RWPE1 (cell line): ENCODE measurements at regions not wholly inside any gene's neighbourhood (a gene's known extent, or its start where the extent isn't known, plus 50 kb on each side); places are given as distances from the start of the nearest gene placed in this dataset.
A peak's percentile ranks its signal among the peaks of the same experiment; 100 is the strongest.
"Not testable (repeated sequence)": the region's sequence is repeated elsewhere in the genome, so short reads cannot be mapped to it uniquely, and the experiment has no call there.

Experiments
- CTCF ChIA-PET: fragments of 350-600 bp; sonication (Branson Sonifier 250); formaldehyde crosslinking; extraction: SDS; loops from one replicate; lab custom pipeline; 2021; lab: Yijun Ruan, JAX
- POLR2A ChIA-PET: fragments of 400-600 bp; formaldehyde crosslinking; extraction: SDS; loops from one replicate; lab custom pipeline; 2020; ENCODE audit warnings: antibody characterized with exemption; ENCODE audit not compliant: low non-redundant PET; lab: Yijun Ruan, JAX
- DNase-seq: peaks from one replicate; pipeline ENCODE4 v3.0.0; 2012; ENCODE audit warnings: low spot score
- H3K27ac ChIP-seq: fragments of 450-650 bp; 2 replicates; pipeline ENCODE4 v1.5.1; 2017
- TF ChIP-seq, protein P1 (sequence below): fragments of 450-650 bp; conservative IDR thresholded peaks from 2 replicates; pipeline ENCODE4 v1.5.1; 2017; ENCODE audit warnings: low read depth, mild to moderate bottlenecking

DNA sequence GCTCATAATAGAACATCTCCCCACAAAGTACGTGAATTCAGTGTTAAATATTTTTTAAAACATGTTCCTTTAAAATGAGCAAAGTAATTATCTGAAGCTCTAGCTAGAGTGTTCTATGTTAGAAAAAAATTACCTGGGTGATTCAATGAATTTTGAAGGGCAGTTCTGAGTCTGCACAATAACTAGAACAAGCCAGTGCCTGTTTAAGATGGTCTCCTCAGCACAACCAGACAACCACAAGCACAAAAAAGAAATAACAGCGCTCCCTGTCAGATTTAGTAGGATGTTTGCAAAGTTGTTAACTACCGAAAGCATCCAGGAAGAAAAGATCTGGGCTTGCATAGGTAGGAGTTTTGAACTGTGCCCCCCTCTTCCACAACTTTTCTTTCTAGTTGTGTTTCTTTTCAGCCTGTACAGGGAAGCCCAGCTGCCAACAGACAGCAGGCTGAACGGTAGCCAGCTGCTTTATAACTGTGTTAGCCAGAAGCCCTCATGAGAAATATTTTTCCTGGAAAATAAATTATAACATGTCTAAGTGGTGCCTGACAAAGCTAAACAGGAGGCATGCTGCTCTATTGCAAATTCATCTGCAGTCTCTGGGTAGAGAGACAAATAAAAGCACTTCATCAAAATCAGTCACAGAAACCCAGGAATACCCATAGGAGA, 1026.9 kb downstream of the MAT2B start:
- POLR2A ChIA-PET: no interaction called here
- H3K27ac ChIP-seq: no peak overlapping the region
- CTCF ChIA-PET: interaction anchor here (0.7 kb wide), 1 partner anchor 96 kb away, joined by 3 read pairs; no protein-coding TSS in a partner anchor
- peak; percentile 12 for DNase-seq
- TF ChIP-seq, protein P1, sequence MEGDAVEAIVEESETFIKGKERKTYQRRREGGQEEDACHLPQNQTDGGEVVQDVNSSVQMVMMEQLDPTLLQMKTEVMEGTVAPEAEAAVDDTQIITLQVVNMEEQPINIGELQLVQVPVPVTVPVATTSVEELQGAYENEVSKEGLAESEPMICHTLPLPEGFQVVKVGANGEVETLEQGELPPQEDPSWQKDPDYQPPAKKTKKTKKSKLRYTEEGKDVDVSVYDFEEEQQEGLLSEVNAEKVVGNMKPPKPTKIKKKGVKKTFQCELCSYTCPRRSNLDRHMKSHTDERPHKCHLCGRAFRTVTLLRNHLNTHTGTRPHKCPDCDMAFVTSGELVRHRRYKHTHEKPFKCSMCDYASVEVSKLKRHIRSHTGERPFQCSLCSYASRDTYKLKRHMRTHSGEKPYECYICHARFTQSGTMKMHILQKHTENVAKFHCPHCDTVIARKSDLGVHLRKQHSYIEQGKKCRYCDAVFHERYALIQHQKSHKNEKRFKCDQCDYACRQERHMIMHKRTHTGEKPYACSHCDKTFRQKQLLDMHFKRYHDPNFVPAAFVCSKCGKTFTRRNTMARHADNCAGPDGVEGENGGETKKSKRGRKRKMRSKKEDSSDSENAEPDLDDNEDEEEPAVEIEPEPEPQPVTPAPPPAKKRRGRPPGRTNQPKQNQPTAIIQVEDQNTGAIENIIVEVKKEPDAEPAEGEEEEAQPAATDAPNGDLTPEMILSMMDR: no peak

DNA sequence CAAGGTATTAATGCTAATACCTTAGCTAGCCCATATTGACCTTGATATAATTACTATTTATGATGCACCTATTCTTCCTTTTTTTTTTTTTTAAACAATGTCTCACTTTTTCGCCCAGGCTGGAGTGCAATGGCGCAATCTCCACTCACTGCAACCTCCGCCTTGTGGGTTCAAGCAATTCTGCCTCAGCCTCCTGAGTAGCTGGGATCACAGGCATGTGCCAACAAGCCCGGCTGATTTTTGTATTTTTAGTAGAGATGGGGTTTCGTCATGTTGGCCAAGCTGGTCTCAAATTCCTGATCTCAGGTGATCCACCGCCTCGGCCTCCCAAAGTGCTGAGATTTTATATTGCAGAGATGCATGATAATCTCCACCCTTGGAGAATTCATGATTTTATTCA, 1028.0 kb downstream of the MAT2B start:
- not testable (repeated sequence) for DNase-seq

DNA sequence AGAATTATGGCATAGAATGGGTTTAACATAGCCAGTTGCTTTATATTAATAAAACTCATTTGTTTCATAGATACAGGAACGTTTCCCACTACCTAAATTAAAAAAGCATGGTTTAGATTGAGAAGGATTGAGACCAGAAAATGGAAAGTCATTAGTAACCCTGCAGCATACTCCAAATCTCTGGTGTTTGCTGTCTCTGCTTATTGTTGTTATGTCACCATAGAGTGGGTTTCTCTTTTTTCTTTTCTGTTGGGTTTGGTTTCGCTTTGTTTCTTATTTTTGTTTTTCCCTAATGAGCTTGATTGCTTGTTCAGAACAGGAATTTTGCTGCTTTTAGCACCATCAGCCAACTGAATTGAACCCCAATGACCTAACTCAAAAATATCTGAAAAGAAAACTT, 1034.8 kb downstream of the MAT2B start:
- ChIA-PET CTCF (no interaction called here), POLR2A (no interaction called here)
- no peak overlapping the region for H3K27ac ChIP-seq

More for the DNA sequence above, 1028.0 kb downstream of the MAT2B start:
- POLR2A ChIA-PET, H3K27ac ChIP-seq: not testable (repeated sequence)
- CTCF ChIA-PET: interaction anchor here (0.7 kb wide), 1 partner anchor 10 kb away, joined by 5 read pairs; no protein-coding TSS in a partner anchor

DNA sequence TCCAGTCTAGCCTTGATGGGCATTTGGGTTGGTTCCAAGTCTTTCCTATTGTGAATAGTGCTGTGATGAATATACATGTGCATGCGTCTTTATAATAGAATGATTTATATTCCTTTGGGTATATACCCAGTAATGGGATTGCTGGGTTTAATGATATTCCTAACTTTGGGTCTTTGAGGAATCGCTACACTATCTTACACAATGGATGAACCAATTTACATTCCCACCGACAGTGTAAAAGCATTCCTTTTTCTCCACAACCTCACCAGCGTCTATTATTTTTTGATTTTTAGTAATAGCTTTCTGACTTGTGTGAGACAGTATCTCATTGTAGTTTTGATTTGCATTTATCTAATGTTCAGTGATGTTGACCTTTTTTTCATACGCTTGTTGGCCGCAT, 1040.1 kb downstream of the MAT2B start:
- ChIA-PET POLR2A (no interaction called here), CTCF (no interaction called here)
- no peak for DNase-seq
- TF ChIP-seq, protein P1: no peak
- no peak overlapping the region for H3K27ac ChIP-seq

More for the DNA sequence above, 1034.8 kb downstream of the MAT2B start:
- TF ChIP-seq, protein P1: no peak
- DNase-seq: no peak

DNA sequence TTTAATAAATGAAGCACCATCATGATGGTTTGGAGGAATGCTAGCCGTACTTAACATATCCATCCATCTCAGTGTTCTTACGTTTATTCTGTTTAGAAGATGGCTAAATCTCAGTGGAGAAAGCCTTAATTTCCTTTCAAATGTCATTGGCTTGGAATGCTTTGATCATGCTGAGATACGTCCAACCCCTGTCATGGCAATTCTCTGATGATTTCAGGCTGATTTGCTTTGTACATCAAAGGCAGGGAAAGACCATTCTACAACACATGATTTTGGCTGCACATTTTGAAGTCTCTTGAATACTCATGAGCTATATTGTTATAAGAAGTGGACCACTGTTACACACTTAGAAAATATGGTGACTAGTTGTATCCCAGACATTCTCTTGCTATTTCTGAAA, 1048.4 kb downstream of the MAT2B start:
- CTCF ChIA-PET: interaction anchor here (0.7 kb wide), 1 partner anchor 581 kb away, joined by 3 read pairs; no protein-coding TSS in a partner anchor
- no peak overlapping the region for H3K27ac ChIP-seq
- POLR2A ChIA-PET: no interaction called here
- no peak for DNase-seq
- TF ChIP-seq, protein P1: no peak

DNA sequence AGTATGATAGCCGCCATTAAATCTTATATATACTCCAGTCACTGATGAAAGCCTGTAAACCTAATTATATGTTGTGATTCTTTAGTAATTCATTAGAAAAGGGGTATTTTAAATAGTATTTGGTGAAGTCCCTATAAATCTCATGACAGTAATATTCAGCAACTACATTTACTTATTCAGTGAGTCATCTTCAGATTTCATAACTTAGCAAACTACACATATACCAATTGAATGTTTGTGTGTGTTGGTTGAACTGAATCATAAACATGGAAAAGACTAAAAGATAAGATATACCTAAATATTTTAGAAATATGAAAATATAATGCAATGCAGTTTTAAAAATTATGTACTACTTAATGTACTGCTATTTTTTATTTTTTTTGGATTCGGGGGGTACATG, 1050.4 kb downstream of the MAT2B start:
- H3K27ac ChIP-seq: no peak overlapping the region
- CTCF ChIA-PET: no interaction called here
- POLR2A ChIA-PET: no interaction called here
- peak; percentile 12 for DNase-seq
- TF ChIP-seq, protein P1: no peak

DNA sequence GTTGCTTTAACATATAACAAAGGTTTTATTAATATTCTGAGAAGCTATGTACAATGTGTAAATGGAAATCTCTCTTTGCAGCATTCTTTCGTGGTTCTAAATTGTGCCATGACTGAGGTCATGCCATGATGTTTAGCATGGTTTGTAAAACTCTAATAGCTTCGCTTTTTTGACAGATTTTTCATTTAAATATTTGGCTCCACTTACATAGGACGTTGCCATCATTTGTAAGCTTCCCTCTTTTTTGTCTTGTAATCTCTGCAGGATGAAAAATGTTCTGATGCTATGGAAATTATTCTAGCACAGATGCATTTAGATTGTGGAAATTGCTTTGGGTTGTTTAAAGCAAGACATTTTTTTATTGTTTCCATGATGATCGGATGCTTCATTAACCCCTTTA, 1054.8 kb downstream of the MAT2B start:
- DNase-seq: no peak
- no peak overlapping the region for H3K27ac ChIP-seq
- TF ChIP-seq, protein P1: no peak
- ChIA-PET CTCF (interaction anchor here (0.5 kb wide), 1 partner anchor 160 kb away, joined by 4 read pairs; no protein-coding TSS in a partner anchor), POLR2A (no interaction called here)
